Trophoblast cell (in vitro differentiated cells and primary cell): ENCODE measurements at regions not wholly inside any gene's neighbourhood (a gene's known extent, or its start where the extent isn't known, plus 50 kb on each side); places are given as distances from the start of the nearest gene placed in this dataset.

Source experiments
- DNase-seq, 2 donors: peaks; one replicate each; pipeline ENCODE4 v3.0.0-alpha.2; 2016
- H2AFZ ChIP-seq: 2 replicates; pipeline ENCODE4 v1.6.1; 2013; ENCODE audit warnings: low read length, moderate library complexity, mild to moderate bottlenecking; ENCODE audit not compliant: insufficient read depth, poor library complexity
- H2AK5ac ChIP-seq: 2 replicates; pipeline ENCODE4 v1.6.1; 2013; ENCODE audit warnings: mild to moderate bottlenecking, low read length
- H2BK120ac ChIP-seq: 2 replicates; pipeline ENCODE4 v1.6.1; 2013; ENCODE audit warnings: low read length, mild to moderate bottlenecking, moderate library complexity; ENCODE audit not compliant: insufficient read depth, poor library complexity
- H2BK12ac ChIP-seq: 2 replicates; pipeline ENCODE4 v1.6.1; 2013; ENCODE audit warnings: mild to moderate bottlenecking, low read length, moderate library complexity
- H2BK5ac ChIP-seq: 2 replicates; pipeline ENCODE4 v1.6.1; 2013; ENCODE audit warnings: low read length, low read depth, moderate library complexity, mild to moderate bottlenecking; ENCODE audit not compliant: poor library complexity
- H3K14ac ChIP-seq: 2 replicates; pipeline ENCODE4 v1.6.1; 2013; ENCODE audit warnings: mild to moderate bottlenecking, low read length
- H3K18ac ChIP-seq: 2 replicates; pipeline ENCODE4 v1.6.1; 2013; ENCODE audit warnings: mild to moderate bottlenecking, low read length
- H3K23ac ChIP-seq: 2 replicates; pipeline ENCODE4 v1.6.1; 2013; ENCODE audit warnings: low read length
- H3K27ac ChIP-seq: 2 replicates; pipeline ENCODE4 v1.5.1; 2013; ENCODE audit warnings: low read depth, mild to moderate bottlenecking, inconsistent platforms, low read length, moderate library complexity
- H3K27me3 ChIP-seq: 2 replicates; pipeline ENCODE4 v1.6.1; 2013; ENCODE audit warnings: inconsistent platforms, mild to moderate bottlenecking, low read length, moderate library complexity; ENCODE audit not compliant: insufficient read depth
- H3K36me3 ChIP-seq, 2 experiments: 1 replicate in 1 of 2; 2 replicates in 1 of 2; pipeline ENCODE4 v1.6.1; 2013; ENCODE audit warnings: low read length in 2 of 2, mild to moderate bottlenecking in 2 of 2, moderate library complexity in 1 of 2; ENCODE audit not compliant: insufficient read depth in 2 of 2, control insufficient read depth in 1 of 2
- H3K4ac ChIP-seq: 2 replicates; pipeline ENCODE4 v1.6.1; 2013; ENCODE audit warnings: low read depth, mild to moderate bottlenecking, low read length, moderate library complexity
- H3K4me1 ChIP-seq, 2 experiments: 1 replicate in 1 of 2; 2 replicates in 1 of 2; pipeline ENCODE4 v1.6.1; 2013; ENCODE audit warnings: low read length in 2 of 2, mild to moderate bottlenecking in 2 of 2, moderate library complexity in 1 of 2; ENCODE audit not compliant: insufficient read depth in 2 of 2, control insufficient read depth in 1 of 2
- H3K4me2 ChIP-seq: 2 replicates; pipeline ENCODE4 v1.6.1; 2013; ENCODE audit warnings: inconsistent platforms, mild to moderate bottlenecking, low read length, moderate library complexity
- H3K4me3 ChIP-seq: 2 replicates; pipeline ENCODE4 v1.5.1; 2013; ENCODE audit warnings: mild to moderate bottlenecking, low read depth, low read length, inconsistent platforms
- H3K79me1 ChIP-seq: one replicate; pipeline ENCODE4 v1.6.1; 2013; ENCODE audit warnings: low read length
- H3K79me2 ChIP-seq: 2 replicates; pipeline ENCODE4 v1.6.1; 2013; ENCODE audit warnings: low read length, mild to moderate bottlenecking; ENCODE audit not compliant: control insufficient read depth, insufficient read depth, poor library complexity
- H3K9ac ChIP-seq: 2 replicates; pipeline ENCODE4 v1.6.1; 2013; ENCODE audit warnings: mild to moderate bottlenecking, low read length
- H3K9me3 ChIP-seq: 2 replicates; pipeline ENCODE4 v1.6.1; 2013; ENCODE audit warnings: low read depth, mild to moderate bottlenecking, control low read depth, inconsistent platforms, low read length; ENCODE audit not compliant: insufficient read depth
- H4K12ac ChIP-seq: 2 replicates; pipeline ENCODE4 v1.6.1; 2013; ENCODE audit warnings: low read depth, mild to moderate bottlenecking, low read length, moderate library complexity
- H4K8ac ChIP-seq: 2 replicates; pipeline ENCODE4 v1.6.1; 2013; ENCODE audit warnings: low read depth, mild to moderate bottlenecking, low read length, moderate library complexity
- H4K91ac ChIP-seq: one replicate; pipeline ENCODE4 v1.6.1; 2013; ENCODE audit warnings: low read depth, mild to moderate bottlenecking, low read length, moderate library complexity
- WGBS: extraction: QIAGEN DNeasy Blood & Tissue Kit; methylation state at CpG from one replicate; pipeline ENCODE4 v1.1.7; 2013; ENCODE audit warnings: missing lambda C conversion rate; ENCODE audit not compliant: insufficient read length, insufficient coverage; ENCODE audit errors: extremely low coverage; 5-methylcytosine and 5-hydroxymethylcytosine counted together

GRCh38 chr4:15370296-15370695 is 57.5 kb upstream of the C1QTNF7 start:
- H4K8ac ChIP-seq, result no peak overlapping the region
- no peak overlapping the region for H3K9ac ChIP-seq
- H3K4ac ChIP-seq, result no peak overlapping the region
- H2AFZ ChIP-seq, result no peak overlapping the region
- no peak overlapping the region for H2AK5ac ChIP-seq
- no peaks in the 10 kb centered on the region for H3K36me3 ChIP-seq
- no peak overlapping the region for H2BK120ac ChIP-seq
- no peak overlapping the region for H3K23ac ChIP-seq
- H3K18ac ChIP-seq, result no peak overlapping the region
- H4K91ac ChIP-seq, result no peak overlapping the region
- no peak overlapping the region for H3K4me2 ChIP-seq
- no peaks in the 10 kb centered on the region for H3K79me1 ChIP-seq
- no peaks in the 10 kb centered on the region for H3K9me3 ChIP-seq
- H3K79me2 ChIP-seq, result no peaks in the 10 kb centered on the region
- H4K12ac ChIP-seq, result no peak overlapping the region
- H3K14ac ChIP-seq, result no peak overlapping the region
- no peak overlapping the region for H2BK12ac ChIP-seq
- no peak for DNase-seq
- H3K27ac ChIP-seq, result no peak overlapping the region
- peaks cover 0 to 3% of the 10 kb centered on the region in 2 experiments for H3K4me1 ChIP-seq
- H3K27me3 ChIP-seq, result no peaks in the 10 kb centered on the region
- H2BK5ac ChIP-seq, result no peak overlapping the region
- no peak overlapping the region for H3K4me3 ChIP-seq

- no peak overlapping the region for H4K12ac ChIP-seq
- no peaks in the 10 kb centered on the region for H3K36me3 ChIP-seq
- no peak overlapping the region for H2AFZ ChIP-seq
- no peak overlapping the region for H3K9ac ChIP-seq
- H3K4ac ChIP-seq, result no peak overlapping the region
- no peak overlapping the region for H3K14ac ChIP-seq
- no peak overlapping the region for H2AK5ac ChIP-seq
- no peaks in the 10 kb centered on the region for H3K27me3 ChIP-seq
- H3K4me1 ChIP-seq, result no peaks in the 10 kb centered on the region
- no peak overlapping the region for H3K27ac ChIP-seq
- no peaks in the 10 kb centered on the region for H3K9me3 ChIP-seq
- no peaks in the 10 kb centered on the region for H3K79me2 ChIP-seq
- DNase-seq, result peak; percentile 54 to 68
- H2BK120ac ChIP-seq, result no peak overlapping the region
- no peaks in the 10 kb centered on the region for H3K79me1 ChIP-seq
- WGBS, result no CpG with 5 or more reads among the region's 3 CpGs
- H3K4me2 ChIP-seq, result no peak overlapping the region
- no peak overlapping the region for H2BK5ac ChIP-seq
- H4K8ac ChIP-seq, result no peak overlapping the region
- no peak overlapping the region for H3K4me3 ChIP-seq
- H4K91ac ChIP-seq, result no peak overlapping the region
- no peak overlapping the region for H2BK12ac ChIP-seq
- H3K23ac ChIP-seq, result no peak overlapping the region
- H3K18ac ChIP-seq, result no peak overlapping the region
Measured at GRCh38 chr4:15373363-15373762, 54.5 kb upstream of the C1QTNF7 start.

DNA sequence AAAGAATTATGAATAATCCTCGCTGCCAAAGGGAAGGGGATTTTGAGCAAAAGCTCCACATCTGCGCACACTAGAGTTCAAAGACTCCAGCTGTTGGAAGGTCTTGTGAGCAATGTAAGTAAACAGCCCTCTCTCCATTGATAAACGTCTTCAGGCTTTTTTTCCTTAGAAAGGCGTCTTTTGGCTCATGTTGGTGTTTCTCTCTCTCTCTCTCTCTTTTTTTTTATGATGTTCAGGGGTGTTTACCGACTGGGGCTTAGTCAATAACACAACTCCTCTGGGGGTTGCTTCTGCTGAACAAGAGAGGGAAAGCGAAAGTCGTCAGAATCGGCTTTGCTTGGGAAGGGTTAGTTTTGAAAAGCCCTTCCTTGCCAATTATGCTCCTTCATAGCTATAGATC is 53.2 kb upstream of the C1QTNF7 start:
- H3K4me3 ChIP-seq, result no peak overlapping the region
- H3K4me2 ChIP-seq, result no peak overlapping the region
- no peaks in the 10 kb centered on the region for H3K27me3 ChIP-seq
- no CpG with 5 or more reads among the region's 8 CpGs for WGBS
- H2BK5ac ChIP-seq, result no peak overlapping the region
- H3K9me3 ChIP-seq, result no peaks in the 10 kb centered on the region
- H2BK12ac ChIP-seq, result no peak overlapping the region
- H3K79me2 ChIP-seq, result no peaks in the 10 kb centered on the region
- H4K12ac ChIP-seq, result no peak overlapping the region
- H2BK120ac ChIP-seq, result no peak overlapping the region
- no peak overlapping the region for H3K14ac ChIP-seq
- H3K4ac ChIP-seq, result no peak overlapping the region
- H3K27ac ChIP-seq, result no peak overlapping the region
- H4K8ac ChIP-seq, result no peak overlapping the region
- H3K18ac ChIP-seq, result no peak overlapping the region
- DNase-seq, result no peak
- no peak overlapping the region for H3K9ac ChIP-seq
- H2AFZ ChIP-seq, result no peak overlapping the region
- no peak overlapping the region for H2AK5ac ChIP-seq
- no peak overlapping the region for H3K23ac ChIP-seq
- H3K79me1 ChIP-seq, result no peaks in the 10 kb centered on the region
- H4K91ac ChIP-seq, result no peak overlapping the region
- no peaks in the 10 kb centered on the region for H3K36me3 ChIP-seq
- no peaks in the 10 kb centered on the region for H3K4me1 ChIP-seq

GRCh38 chr4:15375667-15376066 is 52.2 kb upstream of the C1QTNF7 start:
- H3K9ac ChIP-seq, result no peak overlapping the region
- no peak overlapping the region for H4K8ac ChIP-seq
- no peak overlapping the region for H3K27ac ChIP-seq
- H3K4me3 ChIP-seq, result no peak overlapping the region
- H3K4ac ChIP-seq, result no peak overlapping the region
- H4K91ac ChIP-seq, result no peak overlapping the region
- H3K4me1 ChIP-seq, result no peaks in the 10 kb centered on the region
- H3K23ac ChIP-seq, result no peak overlapping the region
- no peak overlapping the region for H2BK12ac ChIP-seq
- H3K9me3 ChIP-seq, result no peaks in the 10 kb centered on the region
- no peak for DNase-seq
- H3K18ac ChIP-seq, result no peak overlapping the region
- H2BK5ac ChIP-seq, result no peak overlapping the region
- H3K4me2 ChIP-seq, result no peak overlapping the region
- WGBS, result no CpG with 5 or more reads among the region's 3 CpGs
- no peak overlapping the region for H2AFZ ChIP-seq
- no peak overlapping the region for H4K12ac ChIP-seq
- no peaks in the 10 kb centered on the region for H3K79me2 ChIP-seq
- no peaks in the 10 kb centered on the region for H3K79me1 ChIP-seq
- no peak overlapping the region for H3K14ac ChIP-seq
- no peaks in the 10 kb centered on the region for H3K36me3 ChIP-seq
- no peak overlapping the region for H2AK5ac ChIP-seq
- H2BK120ac ChIP-seq, result no peak overlapping the region
- H3K27me3 ChIP-seq, result no peaks in the 10 kb centered on the region
